ENCODE measurements at regions not wholly inside any gene's neighbourhood (a gene's known extent, or its start where the extent isn't known, plus 50 kb on each side); places are given as distances from the start of the nearest gene placed in this dataset.

- H3K27ac ChIP-seq (ENCODE audit: insufficient read depth, low read depth, low read length), result no peak overlapping the region
- no peak for FAIRE-seq
These were observed 125.1 kb downstream of the FOXD1 start for GRCh38 chr5:73323466-73323865.

More at GRCh38 chr5:73323466-73323865, 125.1 kb downstream of the FOXD1 start:
- no TSS peak for BruUV-seq (replicated peaks)
- no peaks in the 10 kb centered on the region for H3K9me3 ChIP-seq (replicated peaks; ENCODE audit: control insufficient read depth, insufficient read depth, low read length)
- H3K36me3 ChIP-seq (ENCODE audit: control insufficient read depth in 2 of 2, extremely low read depth in 1 of 2, insufficient read depth in 2 of 2, low read length in 2 of 2), result no peaks in the 10 kb centered on the region
- no peak for DNase-seq (ENCODE audit: low read depth, low spot score)
- H3K4me1 ChIP-seq (ENCODE audit: control insufficient read depth, extremely low read depth, insufficient read depth, low read length), result no peaks in the 10 kb centered on the region
- TF ChIP-seq MYC (IDR thresholded peaks at IDR 0.05; ENCODE audit: low read depth, low read length) (no peak), FOS (IDR thresholded peaks at IDR 0.05; ENCODE audit: borderline replicate concordance, insufficient read depth, low read length) (no peak), CTCF (IDR thresholded peaks at IDR 0.05; ENCODE audit: extremely low read depth in 1 of 2, insufficient read depth in 1 of 2, low read depth in 1 of 2, low read length in 2 of 2) (no peak), POLR2A (IDR thresholded peaks at IDR 0.05; ENCODE audit: low read depth, low read length) (no peak), POLR2AphosphoS5 (IDR thresholded peaks at IDR 0.05; ENCODE audit: insufficient read depth, low read depth, low read length) (no peak), EZH2 (IDR thresholded peaks at IDR 0.05; ENCODE audit: borderline replicate concordance, low read depth, low read length, severe bottlenecking) (no peak)
- peaks cover 47 to 51% of the 10 kb centered on the region in 2 experiments for H3K27me3 ChIP-seq (ENCODE audit: control insufficient read depth in 2 of 2, insufficient read depth in 2 of 2, low read length in 2 of 2)
- no peak overlapping the region for H3K9ac ChIP-seq (replicated peaks; ENCODE audit: extremely low read depth, insufficient read depth, low read length)
- H3K9me1 ChIP-seq (replicated peaks; ENCODE audit: control insufficient read depth, extremely low read depth, insufficient read depth, low read length), result no peaks in the 10 kb centered on the region
- H4K20me1 ChIP-seq (replicated peaks; ENCODE audit: control insufficient read depth, extremely low read depth, insufficient read depth, low read length), result no peaks in the 10 kb centered on the region
- no peak overlapping the region for H3K4me3 ChIP-seq (replicated peaks in 1 of 3; ENCODE audit: insufficient read depth in 1 of 3, low read depth in 1 of 3, low read length in 3 of 3)
- no peak overlapping the region for H2AFZ ChIP-seq (ENCODE audit: low read depth, low read length)
- CTCF ChIA-PET, result interaction anchor here (1.2 to 3.4 kb wide), 2 partner anchors 108 to 128 kb away, joined by 3 to 10 read pairs; no protein-coding TSS in a partner anchor
- H3K4me2 ChIP-seq (ENCODE audit: insufficient read depth, low read length), result no peak overlapping the region
- H3K79me2 ChIP-seq (ENCODE audit: control insufficient read depth, insufficient read depth, low read length), result no peaks in the 10 kb centered on the region
- intact Hi-C loops (cut with micrococcal nuclease) (no loop called here), dilution Hi-C loops (cut with MboI; ENCODE audit: extremely low pct_ligation_motif_present, low sequenced_read_pairs) (no loop called here)
- POLR2A ChIA-PET, result no interaction called here
